Psoas muscle (tissue), 7 donors: ENCODE measurements at regions not wholly inside any gene's neighbourhood (a gene's known extent, or its start where the extent isn't known, plus 50 kb on each side); places are given as distances from the start of the nearest gene placed in this dataset.

Source experiments
- ATAC-seq, 4 donors: fragments of 200-7000 bp; cut with Tn5 transposase; one replicate each; pipeline ENCODE4 v1.9.1; 2020; ENCODE audit warnings: moderate library complexity in 3 of 4, mild to moderate bottlenecking in 2 of 4
- DNase-seq, 2 donors: peaks; one replicate each; pipeline ENCODE4 v3.0.0-alpha.2; 2020
- H3K27ac ChIP-seq: fragments of 200-600 bp; one replicate; pipeline ENCODE4 v1.8.0; 2022
- H3K27me3 ChIP-seq, 3 donors: fragments of 200-600 bp in 1 of 3; one replicate each; pipeline versions ENCODE4 v1.6.1 to v1.8.0; 2013 to 2022; ENCODE audit warnings: low read length in 2 of 3, mild to moderate bottlenecking in 2 of 3, moderate library complexity in 1 of 3; ENCODE audit not compliant: insufficient read depth in 3 of 3
- H3K36me3 ChIP-seq, 2 donors: fragments of 200-600 bp in 1 of 2; one replicate each; pipeline versions ENCODE4 v1.6.1 to v1.8.0; 2013 to 2022; ENCODE audit warnings: low read depth in 1 of 2, mild to moderate bottlenecking in 1 of 2, moderate library complexity in 1 of 2; ENCODE audit not compliant: insufficient read depth in 1 of 2
- H3K4me1 ChIP-seq: fragments of 200-600 bp; one replicate; pipeline ENCODE4 v1.8.0; 2022
- H3K4me3 ChIP-seq: fragments of 200-600 bp; one replicate; pipeline ENCODE4 v1.8.0; 2022; ENCODE audit warnings: mild to moderate bottlenecking
- H3K9me3 ChIP-seq: fragments of 200-600 bp; one replicate; pipeline ENCODE4 v1.8.0; 2022
- WGBS, 3 donors: extraction: QIAGEN DNeasy Blood & Tissue Kit; methylation state at CpG; one replicate each; pipeline versions ENCODE4 v1.1.6 to v1.1.7; 2013; 5-methylcytosine and 5-hydroxymethylcytosine counted together
- intact Hi-C, 2 donors: fragments of 100-400 bp; cut with DNase I; formaldehyde crosslinking; loops; one replicate each; pipeline versions ENCODE4 v1.11.0 to v1.14.2; 2022
- TF ChIP-seq, protein P1 (sequence below): fragments of 200-600 bp; IDR thresholded peaks from one replicate; pipeline ENCODE4 v1.8.0; 2022; ENCODE audit warnings: antibody characterized with exemption
- donor health status: healthy with polysubstance abuse.
- donor health status: DM: no; HTN: no; CAD: no; lungs with moderate emphysema.
- donor health status: Bipolar disorder and iron deficiency.
- donor health status: healthy.
- donor health status: DM: yes; HTN: yes; CAD: no.
- donor health status: DM: no; HTN: no; CAD: no.
- donor health status: DM: yes; HTN: yes; CAD: no.

DNA sequence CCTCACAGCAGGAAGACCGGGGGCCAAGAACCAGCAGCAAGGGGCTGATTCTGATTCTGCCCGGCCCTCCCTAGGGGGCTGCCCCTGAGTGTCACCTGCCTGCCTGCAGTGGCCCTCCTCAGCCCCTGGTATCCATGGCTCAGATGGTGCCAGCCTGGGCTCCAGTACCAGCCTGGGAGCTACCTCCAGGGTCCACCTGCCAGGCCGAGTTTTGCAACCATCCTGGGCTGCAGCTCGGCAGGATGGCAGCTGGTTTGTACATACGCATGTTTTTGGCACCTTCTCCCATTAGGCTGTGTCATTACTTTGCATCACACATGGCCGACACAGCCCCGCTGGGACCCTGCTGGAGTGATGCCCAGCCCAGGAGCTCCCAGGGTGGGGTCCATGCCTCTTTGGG lies 93.3 kb upstream of the WNT4 start:
- no peaks in the 10 kb centered on the region for H3K36me3 ChIP-seq
- H3K9me3 ChIP-seq, result no peaks in the 10 kb centered on the region
- H3K27me3 ChIP-seq, result peaks cover 0 to 10% (median 0%) of the 10 kb centered on the region in 3 donors
- H3K4me1 ChIP-seq, result no peaks in the 10 kb centered on the region
- intact Hi-C loops, result no loop called here
- H3K27ac ChIP-seq, result no peak overlapping the region
- 24 to 29% (median 26%) methylated on average over 7 of the region's 7 CpGs for WGBS, 3 donors
- TF ChIP-seq, protein P1, sequence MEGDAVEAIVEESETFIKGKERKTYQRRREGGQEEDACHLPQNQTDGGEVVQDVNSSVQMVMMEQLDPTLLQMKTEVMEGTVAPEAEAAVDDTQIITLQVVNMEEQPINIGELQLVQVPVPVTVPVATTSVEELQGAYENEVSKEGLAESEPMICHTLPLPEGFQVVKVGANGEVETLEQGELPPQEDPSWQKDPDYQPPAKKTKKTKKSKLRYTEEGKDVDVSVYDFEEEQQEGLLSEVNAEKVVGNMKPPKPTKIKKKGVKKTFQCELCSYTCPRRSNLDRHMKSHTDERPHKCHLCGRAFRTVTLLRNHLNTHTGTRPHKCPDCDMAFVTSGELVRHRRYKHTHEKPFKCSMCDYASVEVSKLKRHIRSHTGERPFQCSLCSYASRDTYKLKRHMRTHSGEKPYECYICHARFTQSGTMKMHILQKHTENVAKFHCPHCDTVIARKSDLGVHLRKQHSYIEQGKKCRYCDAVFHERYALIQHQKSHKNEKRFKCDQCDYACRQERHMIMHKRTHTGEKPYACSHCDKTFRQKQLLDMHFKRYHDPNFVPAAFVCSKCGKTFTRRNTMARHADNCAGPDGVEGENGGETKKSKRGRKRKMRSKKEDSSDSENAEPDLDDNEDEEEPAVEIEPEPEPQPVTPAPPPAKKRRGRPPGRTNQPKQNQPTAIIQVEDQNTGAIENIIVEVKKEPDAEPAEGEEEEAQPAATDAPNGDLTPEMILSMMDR, result no peak
- ATAC-seq, result no peak
- H3K4me3 ChIP-seq, result no peak overlapping the region
- DNase-seq, result peak in 1 of 2 donors; percentile 39

DNA sequence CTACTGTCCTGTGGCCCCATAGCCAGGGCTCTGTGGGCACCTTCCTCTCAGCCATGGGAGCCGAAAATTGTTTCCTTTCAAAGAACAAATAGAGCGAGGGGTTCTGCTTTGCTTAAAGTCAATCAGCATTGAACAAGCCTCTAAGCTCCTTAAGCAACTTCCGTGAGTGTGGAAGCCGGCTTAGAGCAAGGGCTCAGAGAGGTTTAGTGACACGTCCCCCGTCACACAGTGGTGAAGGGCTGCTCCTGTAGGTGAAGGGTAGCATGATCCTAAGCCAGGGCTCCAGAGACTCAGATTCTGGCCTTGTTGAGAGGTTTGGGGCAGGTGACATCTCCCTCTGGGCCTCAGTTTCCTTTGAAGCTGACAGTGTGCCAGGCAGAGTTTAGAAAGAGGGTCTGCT lies 94.0 kb upstream of the WNT4 start:
- intact Hi-C loops, result no loop called here
- Histone ChIP-seq H3K27ac (no peak overlapping the region), H3K36me3 (no peaks in the 10 kb centered on the region), H3K27me3 (peaks cover 0 to 10% (median 0%) of the 10 kb centered on the region in 3 donors), H3K4me1 (no peaks in the 10 kb centered on the region), H3K4me3 (no peak overlapping the region), H3K9me3 (no peaks in the 10 kb centered on the region)
- DNase-seq (peak in 1 of 2 donors; percentile 12), ATAC-seq (no peak)
- TF ChIP-seq, protein P1, result no peak
- whole genome bisulfite sequencing, 3 donors, result 74 to 86% (median 77%) methylated on average over 6 of the region's 6 CpGs

DNA sequence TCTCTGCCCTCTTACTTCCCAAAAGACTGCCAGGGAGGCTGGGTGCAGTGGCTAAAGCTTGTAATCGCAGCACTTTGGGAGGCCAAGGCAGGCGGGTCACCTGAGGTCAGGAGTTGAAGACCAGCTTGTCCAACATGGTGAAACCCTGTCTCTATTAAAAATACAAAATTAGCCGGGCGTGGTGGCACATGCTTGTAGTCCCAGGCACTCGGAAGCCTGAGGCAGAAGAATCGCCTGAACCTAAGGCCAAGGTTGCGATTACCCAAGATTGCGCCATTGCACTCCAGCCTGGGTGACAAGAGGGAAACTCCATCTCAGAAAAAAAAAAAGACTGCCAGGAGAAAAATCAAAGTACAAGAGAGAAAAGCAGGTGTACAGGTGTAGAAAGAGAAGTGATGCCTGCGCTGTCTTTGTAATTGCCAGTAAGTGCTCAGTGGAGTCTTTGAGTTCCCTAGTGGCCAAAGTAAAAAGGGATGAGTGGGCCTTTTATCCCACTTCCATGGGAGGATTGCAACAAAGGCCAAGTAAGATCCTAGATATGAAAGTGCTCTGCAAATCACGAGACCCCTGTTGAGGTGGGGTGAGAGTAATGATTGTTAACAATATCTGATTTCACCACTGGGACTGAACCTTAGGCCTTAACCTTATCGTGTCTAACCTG lies 94.7 kb upstream of the WNT4 start:
- Histone ChIP-seq H3K4me3 (no peak overlapping the region), H3K9me3 (no peaks in the 10 kb centered on the region), H3K27me3 (peaks cover 0 to 10% (median 0%) of the 10 kb centered on the region in 3 donors), H3K36me3 (no peaks in the 10 kb centered on the region), H3K4me1 (no peaks in the 10 kb centered on the region), H3K27ac (no peak overlapping the region)
- no peak for ATAC-seq
- DNase-seq, result peak in 1 of 2 donors; percentile 32
- TF ChIP-seq, protein P1, result no peak
- 74 to 87% (median 81%) methylated on average over 11 of the region's 11 CpGs for WGBS, 3 donors
- intact Hi-C loops, result no loop called here

DNA sequence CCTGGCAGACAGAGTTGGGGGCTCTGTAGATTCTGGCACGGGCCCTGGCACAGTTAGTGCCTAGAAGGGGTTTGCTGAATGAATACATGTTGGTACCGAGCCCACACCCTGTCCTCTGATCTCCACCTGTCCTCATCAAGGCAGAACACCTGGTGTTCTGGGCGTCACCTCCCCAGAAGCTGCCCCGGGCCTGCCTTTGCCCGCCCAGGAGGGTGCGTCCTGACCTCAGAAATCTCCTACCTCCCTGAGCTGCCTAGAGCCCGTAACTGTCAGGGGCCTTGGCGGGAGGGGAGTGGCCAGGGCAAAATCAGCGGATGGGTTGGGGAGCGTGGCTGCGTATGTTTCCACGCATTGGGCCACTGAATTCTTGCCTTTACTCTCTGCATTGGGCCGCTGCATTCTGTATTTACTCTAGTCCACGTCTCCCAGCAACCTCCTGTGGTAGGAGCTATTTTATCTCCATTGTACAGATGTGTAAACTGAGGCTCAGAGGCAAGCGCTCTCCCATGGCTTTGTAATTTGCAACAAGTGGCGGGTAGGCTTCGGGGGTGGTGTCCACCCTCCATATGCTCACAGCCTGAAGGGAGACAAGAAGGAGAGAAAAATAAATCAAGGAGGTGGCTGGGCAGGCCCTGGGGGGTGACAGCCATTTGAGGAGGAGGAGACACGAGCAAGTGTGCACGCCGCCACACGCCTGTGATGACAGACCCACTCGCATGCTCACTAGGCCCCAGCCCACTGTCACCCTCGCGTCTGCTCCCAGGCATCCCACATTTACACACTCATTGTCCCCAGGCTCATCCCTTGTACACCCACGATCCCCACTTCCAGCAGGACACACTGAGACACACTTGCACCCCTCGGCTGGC lies 95.7 kb upstream of the WNT4 start:
- ATAC-seq (no peak), DNase-seq (peak in 1 of 2 donors; percentile 34)
- H3K27ac ChIP-seq, result no peak overlapping the region
- no peaks in the 10 kb centered on the region for H3K36me3 ChIP-seq
- WGBS, 3 donors, result 92% methylated on average over 26 of the region's 26 CpGs
- TF ChIP-seq, protein P1, result no peak
- H3K27me3 ChIP-seq, result peaks cover 0 to 7% (median 0%) of the 10 kb centered on the region in 3 donors
- no peak overlapping the region for H3K4me3 ChIP-seq
- intact Hi-C loops, result no loop called here
- H3K9me3 ChIP-seq, result no peaks in the 10 kb centered on the region
- no peaks in the 10 kb centered on the region for H3K4me1 ChIP-seq
